Neural cell (in vitro differentiated cells): ENCODE measurements at regions not wholly inside any gene's neighbourhood (a gene's known extent, or its start where the extent isn't known, plus 50 kb on each side); places are given as distances from the start of the nearest gene placed in this dataset.

ENCODE experiments used
- H2AFZ ChIP-seq: fragments of 200-600, 300-800 bp; sonication (generic), shearing (Covaris generic); 2 replicates; pipeline ENCODE4 v1.6.0; 2014; ENCODE audit warnings: low read depth, mild to moderate bottlenecking, antibody characterized with exemption, low read length, moderate library complexity
- H3F3A ChIP-seq: fragments of 200-600 bp; shearing (Covaris generic); 2 replicates; pipeline ENCODE4 v1.6.1; 2016; ENCODE audit warnings: mild to moderate bottlenecking, moderate library complexity, mixed read lengths, antibody characterized with exemption, low read length; ENCODE audit not compliant: insufficient read depth, poor library complexity, severe bottlenecking
- H3K27ac ChIP-seq: fragments of 200-600, 300-800 bp; sonication (generic), shearing (Covaris generic); 2 replicates; pipeline ENCODE4 v1.5.1; 2014; ENCODE audit warnings: mild to moderate bottlenecking, low read length, moderate library complexity
- H3K27me3 ChIP-seq: fragments of 300-800, 200-600 bp; sonication (generic), shearing (Covaris generic); 2 replicates; pipeline ENCODE4 v1.6.0; 2014; ENCODE audit warnings: mild to moderate bottlenecking, low read depth, low read length, moderate library complexity; ENCODE audit not compliant: insufficient read depth
- H3K36me3 ChIP-seq: fragments of 300-800, 200-600 bp; sonication (generic), shearing (Covaris generic); 2 replicates; pipeline ENCODE4 v1.5.1; 2014; ENCODE audit warnings: mild to moderate bottlenecking, antibody characterized with exemption, low read length, moderate library complexity; ENCODE audit not compliant: insufficient read depth
- H3K4me2 ChIP-seq: fragments of 300-800, 200-600 bp; sonication (generic), shearing (Covaris generic); 2 replicates; pipeline ENCODE4 v1.6.0; 2014; ENCODE audit warnings: mild to moderate bottlenecking, low read length
- H3K4me3 ChIP-seq: fragments of 300-800, 200-600 bp; sonication (generic), shearing (Covaris generic); 2 replicates; pipeline ENCODE4 v1.5.1; 2014; ENCODE audit warnings: mild to moderate bottlenecking, low read length, moderate library complexity
- H3K79me2 ChIP-seq: fragments of 200-600 bp; shearing (Covaris generic); replicated peaks from 2 replicates; pipeline ENCODE4 v1.6.0; 2014; ENCODE audit warnings: mild to moderate bottlenecking, low read length, moderate library complexity; ENCODE audit not compliant: insufficient read depth
- H3K9ac ChIP-seq: fragments of 300-800, 200-600 bp; sonication (generic), shearing (Covaris generic); 2 replicates; pipeline ENCODE4 v1.6.1; 2016; ENCODE audit warnings: mild to moderate bottlenecking, low read length, mixed read lengths
- H3K9me2 ChIP-seq: fragments of 200-600 bp; shearing (Covaris generic); 2 replicates; pipeline ENCODE4 v1.6.1; 2016; ENCODE audit warnings: mild to moderate bottlenecking, low read length, mixed read lengths; ENCODE audit not compliant: insufficient read depth
- H3K9me3 ChIP-seq: fragments of 200-600, 300-800 bp; sonication (generic), shearing (Covaris generic); 2 replicates; pipeline ENCODE4 v1.6.1; 2016; ENCODE audit warnings: mild to moderate bottlenecking, mixed run types, low read length, moderate library complexity, mixed read lengths
- H4K20me1 ChIP-seq: fragments of 200-600 bp; shearing (Covaris generic); 2 replicates; pipeline ENCODE4 v1.6.1; 2016; ENCODE audit warnings: mild to moderate bottlenecking, mixed run types; ENCODE audit not compliant: insufficient read depth
- EP300 ChIP-seq: fragments of 450-650 bp; conservative IDR thresholded peaks from 2 replicates; pipeline ENCODE4 v1.6.1; 2014; ENCODE audit warnings: antibody characterized with exemption, mild to moderate bottlenecking, moderate library complexity; ENCODE audit not compliant: poor library complexity, severe bottlenecking
- EZH2 ChIP-seq: fragments of 200-600, 300-800 bp; shearing (Covaris generic), sonication (generic); IDR thresholded peaks from 2 replicates; pipeline ENCODE4 v1.6.1; 2014; ENCODE audit warnings: antibody characterized with exemption, low read length, borderline replicate concordance, mild to moderate bottlenecking; ENCODE audit not compliant: insufficient read depth, poor library complexity, severe bottlenecking
- MXI1 ChIP-seq: fragments of 450-650 bp; conservative IDR thresholded peaks from 2 replicates; pipeline ENCODE4 v1.6.1; 2014; ENCODE audit warnings: antibody characterized with exemption, mild to moderate bottlenecking; ENCODE audit not compliant: poor library complexity, severe bottlenecking
- POLR2AphosphoS5 ChIP-seq: IDR thresholded peaks from 2 replicates; pipeline ENCODE4 v1.6.1; 2012
- RAD21 ChIP-seq: fragments of 450-650 bp; conservative IDR thresholded peaks from 2 replicates; pipeline ENCODE4 v1.6.1; 2014; ENCODE audit warnings: antibody characterized with exemption, mild to moderate bottlenecking, moderate library complexity
- SMC3 ChIP-seq: fragments of 450-650 bp; conservative IDR thresholded peaks from 2 replicates; pipeline ENCODE4 v1.6.1; 2014; ENCODE audit warnings: antibody characterized with exemption, mild to moderate bottlenecking, moderate library complexity; ENCODE audit not compliant: poor library complexity
- TAF1 ChIP-seq: IDR thresholded peaks from 2 replicates; pipeline ENCODE4 v1.6.1; 2012; ENCODE audit warnings: low read depth
- TF ChIP-seq, protein P1 (sequence below): IDR thresholded peaks from 2 replicates; pipeline ENCODE4 v1.6.1; 2012; ENCODE audit warnings: borderline replicate concordance
- TF ChIP-seq, protein P2 (sequence below): fragments of 450-650 bp; IDR thresholded peaks from 2 replicates; pipeline ENCODE4 v1.5.1; 2014; ENCODE audit warnings: antibody characterized with exemption, mild to moderate bottlenecking, moderate library complexity; ENCODE audit not compliant: poor library complexity, severe bottlenecking

DNA sequence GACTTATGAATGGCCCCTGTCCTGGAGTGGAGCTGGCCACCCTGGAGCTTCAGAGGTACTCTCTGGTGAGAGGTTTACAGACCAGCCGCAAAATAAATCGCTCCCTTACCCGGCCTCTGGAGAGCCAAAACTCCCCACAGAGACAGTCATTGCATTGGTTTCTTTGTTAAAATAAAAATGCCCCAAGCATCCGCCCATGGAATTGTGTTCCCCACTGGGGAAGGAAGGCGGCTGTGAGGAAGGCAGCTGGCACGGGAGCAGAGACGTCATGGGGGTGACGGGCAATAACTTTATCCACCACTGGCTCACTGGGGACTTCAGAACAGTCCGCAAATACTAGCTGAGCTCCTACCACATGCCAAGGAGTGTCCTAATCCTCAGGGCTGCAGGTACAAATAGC, 266.2 kb upstream of the FOXF1 start:
- Histone ChIP-seq H2AFZ (no peak overlapping the region), H3K79me2 (no peaks in the 10 kb centered on the region), H3F3A (no peaks in the 10 kb centered on the region), H3K9ac (no peak overlapping the region), H3K36me3 (no peaks in the 10 kb centered on the region), H3K27me3 (no peaks in the 10 kb centered on the region), H3K27ac (no peak overlapping the region), H3K9me2 (no peaks in the 10 kb centered on the region), H4K20me1 (no peaks in the 10 kb centered on the region), H3K9me3 (no peaks in the 10 kb centered on the region), H3K4me2 (no peak overlapping the region), H3K4me3 (no peak overlapping the region)
- TF ChIP-seq EP300 (no peak), POLR2AphosphoS5 (no peak), RAD21 (no peak), TAF1 (no peak), MXI1 (no peak), SMC3 (no peak), EZH2 (no peak)
- TF ChIP-seq, protein P1, sequence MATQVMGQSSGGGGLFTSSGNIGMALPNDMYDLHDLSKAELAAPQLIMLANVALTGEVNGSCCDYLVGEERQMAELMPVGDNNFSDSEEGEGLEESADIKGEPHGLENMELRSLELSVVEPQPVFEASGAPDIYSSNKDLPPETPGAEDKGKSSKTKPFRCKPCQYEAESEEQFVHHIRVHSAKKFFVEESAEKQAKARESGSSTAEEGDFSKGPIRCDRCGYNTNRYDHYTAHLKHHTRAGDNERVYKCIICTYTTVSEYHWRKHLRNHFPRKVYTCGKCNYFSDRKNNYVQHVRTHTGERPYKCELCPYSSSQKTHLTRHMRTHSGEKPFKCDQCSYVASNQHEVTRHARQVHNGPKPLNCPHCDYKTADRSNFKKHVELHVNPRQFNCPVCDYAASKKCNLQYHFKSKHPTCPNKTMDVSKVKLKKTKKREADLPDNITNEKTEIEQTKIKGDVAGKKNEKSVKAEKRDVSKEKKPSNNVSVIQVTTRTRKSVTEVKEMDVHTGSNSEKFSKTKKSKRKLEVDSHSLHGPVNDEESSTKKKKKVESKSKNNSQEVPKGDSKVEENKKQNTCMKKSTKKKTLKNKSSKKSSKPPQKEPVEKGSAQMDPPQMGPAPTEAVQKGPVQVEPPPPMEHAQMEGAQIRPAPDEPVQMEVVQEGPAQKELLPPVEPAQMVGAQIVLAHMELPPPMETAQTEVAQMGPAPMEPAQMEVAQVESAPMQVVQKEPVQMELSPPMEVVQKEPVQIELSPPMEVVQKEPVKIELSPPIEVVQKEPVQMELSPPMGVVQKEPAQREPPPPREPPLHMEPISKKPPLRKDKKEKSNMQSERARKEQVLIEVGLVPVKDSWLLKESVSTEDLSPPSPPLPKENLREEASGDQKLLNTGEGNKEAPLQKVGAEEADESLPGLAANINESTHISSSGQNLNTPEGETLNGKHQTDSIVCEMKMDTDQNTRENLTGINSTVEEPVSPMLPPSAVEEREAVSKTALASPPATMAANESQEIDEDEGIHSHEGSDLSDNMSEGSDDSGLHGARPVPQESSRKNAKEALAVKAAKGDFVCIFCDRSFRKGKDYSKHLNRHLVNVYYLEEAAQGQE, result no peak
- TF ChIP-seq, protein P2, sequence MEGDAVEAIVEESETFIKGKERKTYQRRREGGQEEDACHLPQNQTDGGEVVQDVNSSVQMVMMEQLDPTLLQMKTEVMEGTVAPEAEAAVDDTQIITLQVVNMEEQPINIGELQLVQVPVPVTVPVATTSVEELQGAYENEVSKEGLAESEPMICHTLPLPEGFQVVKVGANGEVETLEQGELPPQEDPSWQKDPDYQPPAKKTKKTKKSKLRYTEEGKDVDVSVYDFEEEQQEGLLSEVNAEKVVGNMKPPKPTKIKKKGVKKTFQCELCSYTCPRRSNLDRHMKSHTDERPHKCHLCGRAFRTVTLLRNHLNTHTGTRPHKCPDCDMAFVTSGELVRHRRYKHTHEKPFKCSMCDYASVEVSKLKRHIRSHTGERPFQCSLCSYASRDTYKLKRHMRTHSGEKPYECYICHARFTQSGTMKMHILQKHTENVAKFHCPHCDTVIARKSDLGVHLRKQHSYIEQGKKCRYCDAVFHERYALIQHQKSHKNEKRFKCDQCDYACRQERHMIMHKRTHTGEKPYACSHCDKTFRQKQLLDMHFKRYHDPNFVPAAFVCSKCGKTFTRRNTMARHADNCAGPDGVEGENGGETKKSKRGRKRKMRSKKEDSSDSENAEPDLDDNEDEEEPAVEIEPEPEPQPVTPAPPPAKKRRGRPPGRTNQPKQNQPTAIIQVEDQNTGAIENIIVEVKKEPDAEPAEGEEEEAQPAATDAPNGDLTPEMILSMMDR, result no peak

DNA sequence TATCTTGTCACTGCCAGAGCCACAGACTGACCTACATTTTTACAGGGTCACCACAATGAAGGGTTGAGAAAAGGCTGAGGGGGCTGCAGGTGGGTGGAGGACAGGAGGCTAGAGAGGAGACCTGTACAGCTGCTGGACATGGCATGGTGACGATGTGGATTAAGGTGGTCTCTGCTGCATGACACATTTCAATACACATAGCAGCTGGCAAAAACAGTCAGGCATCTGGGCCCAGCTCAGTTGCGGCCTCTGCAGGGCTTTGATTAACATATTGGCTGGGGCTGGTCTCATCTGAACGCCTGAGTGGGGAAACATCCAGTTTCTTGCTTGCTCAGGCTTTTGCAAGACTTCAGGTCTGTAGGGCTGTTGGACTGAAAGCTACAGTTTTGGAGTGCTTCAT, 265.4 kb upstream of the FOXF1 start:
- no peak for TF ChIP-seq RAD21
- no peak for TF ChIP-seq SMC3
- no peak for TF ChIP-seq POLR2AphosphoS5
- TF ChIP-seq EP300, result no peak
- TF ChIP-seq MXI1, result no peak
- TF ChIP-seq, protein P1, result no peak
- TF ChIP-seq, protein P2, result no peak
- no peak for TF ChIP-seq EZH2
- TF ChIP-seq TAF1, result no peak
- no peaks in the 10 kb centered on the region for H3K9me3 ChIP-seq
- H3K27ac ChIP-seq, result no peak overlapping the region
- H4K20me1 ChIP-seq, result no peaks in the 10 kb centered on the region
- H3K36me3 ChIP-seq, result no peaks in the 10 kb centered on the region
- H3K79me2 ChIP-seq, result no peaks in the 10 kb centered on the region
- H3K27me3 ChIP-seq, result no peaks in the 10 kb centered on the region
- no peak overlapping the region for H3K4me2 ChIP-seq
- H3K9me2 ChIP-seq, result no peaks in the 10 kb centered on the region
- H3K4me3 ChIP-seq, result no peak overlapping the region
- H2AFZ ChIP-seq, result no peak overlapping the region
- H3F3A ChIP-seq, result no peaks in the 10 kb centered on the region
- H3K9ac ChIP-seq, result no peak overlapping the region
